ENCODE measurements at regions not wholly inside any gene's neighbourhood (a gene's known extent, or its start where the extent isn't known, plus 50 kb on each side); places are given as distances from the start of the nearest gene placed in this dataset.

GRCh38 chr1:58898739-58899586 lies 115.1 kb upstream of the JUN start (continued):
- TF ChIP-seq ZBTB40 (IDR thresholded peaks at IDR 0.05) (0 out of 2 replicates have a peak, but pooled peaks have one; percentile 8), ZBTB40 (CRISPR knock-in tag; IDR thresholded peaks at IDR 0.05) (no peak), ADNP (tag; IDR thresholded peaks at IDR 0.05) (no peak), SMAD3 (CRISPR knock-in tag; conservative IDR thresholded peaks at IDR 0.05) (peak; percentile 75; the same call in 1 of the 2 replicates), ZNF175 (CRISPR knock-in tag; IDR thresholded peaks at IDR 0.05; ENCODE audit: low read depth) (peak; percentile 86), CXXC5 (CRISPR knock-in tag; IDR thresholded peaks at IDR 0.05) (peak; percentile 90), NCOA6 (IDR thresholded peaks at IDR 0.05) (peak; percentile 58), NRF1 (conservative IDR thresholded peaks at IDR 0.05 in 1 of 2, IDR thresholded peaks at IDR 0.05 in 1 of 2) (peak; percentile 76 to 77), RBFOX2 (IDR thresholded peaks at IDR 0.05; ENCODE audit: low read depth, low read length) (peak; percentile 57; the same call in 1 of the 2 replicates), ATF1 (CRISPR knock-in tag; IDR thresholded peaks at IDR 0.05) (no peak), ATF1 (tag; IDR thresholded peaks at IDR 0.05) (peak; percentile 88), GATAD2B (IDR thresholded peaks at IDR 0.05; ENCODE audit: borderline replicate concordance) (peak; percentile 84; the same call in 1 of the 2 replicates), JUN (IDR thresholded peaks at IDR 0.05; ENCODE audit: borderline replicate concordance, low read depth, low read length) (peak; percentile 81; the same call in 1 of the 2 replicates), JUN (CRISPR knock-in tag; IDR thresholded peaks at IDR 0.05; ENCODE audit: borderline replicate concordance) (no peak), FOXM1 (IDR thresholded peaks at IDR 0.05; ENCODE audit: low read depth) (peak; percentile 92), FOXM1 (CRISPR knock-in tag; IDR thresholded peaks at IDR 0.05; ENCODE audit: low read depth) (no peak), ASH1L (IDR thresholded peaks at IDR 0.05; ENCODE audit: borderline replicate concordance, low read depth, partially characterized antibody) (no peak), MNT (conservative IDR thresholded peaks at IDR 0.05) (peak; percentile 88 to 94)
